SU-DHL-6 (cell line): ENCODE measurements at regions not wholly inside any gene's neighbourhood (a gene's known extent, or its start where the extent isn't known, plus 50 kb on each side); places are given as distances from the start of the nearest gene placed in this dataset.

Experiments used
- H2AFZ ChIP-seq: fragments of 200-600 bp; sonication (generic); 2 replicates; pipeline ENCODE4 v1.6.1; 2014; ENCODE audit warnings: low read depth, mild to moderate bottlenecking, moderate library complexity, mixed read lengths, antibody characterized with exemption, low read length; ENCODE audit not compliant: severe bottlenecking
- H3F3A ChIP-seq: fragments of 200-600 bp; shearing (Covaris generic); 2 replicates; pipeline ENCODE4 v1.6.0; 2016; ENCODE audit warnings: antibody characterized with exemption, mild to moderate bottlenecking; ENCODE audit not compliant: insufficient read depth
- H3K27ac ChIP-seq: fragments of 200-600 bp; sonication (generic); 2 replicates; pipeline ENCODE4 v1.5.1; 2016; ENCODE audit warnings: low read depth, mild to moderate bottlenecking, low read length, moderate library complexity, mixed read lengths
- H3K27me3 ChIP-seq: fragments of 200-600 bp; sonication (generic), shearing (Covaris generic); 2 replicates; pipeline ENCODE4 v1.6.0; 2014; ENCODE audit warnings: mild to moderate bottlenecking, low read length
- H3K36me3 ChIP-seq: fragments of 200-600 bp; sonication (generic); 2 replicates; pipeline ENCODE4 v1.6.1; 2014; ENCODE audit warnings: mild to moderate bottlenecking, low read length, mixed read lengths
- H3K4me2 ChIP-seq: fragments of 300-600, 200-600 bp; shearing (Covaris generic), sonication (generic); 2 replicates; pipeline ENCODE4 v1.6.0; 2014; ENCODE audit warnings: low read length, low read depth, mild to moderate bottlenecking; ENCODE audit not compliant: poor library complexity, severe bottlenecking
- H3K4me3 ChIP-seq: fragments of 200-600 bp; sonication (generic); 2 replicates; pipeline ENCODE4 v1.5.1; 2014; ENCODE audit warnings: antibody characterized with exemption, low read length, mild to moderate bottlenecking, mixed read lengths; ENCODE audit not compliant: insufficient read depth, poor library complexity, severe bottlenecking
- H3K79me2 ChIP-seq: fragments of 200-600 bp; sonication (generic); 2 replicates; pipeline ENCODE4 v1.6.1; 2014; ENCODE audit warnings: mild to moderate bottlenecking, low read length, moderate library complexity; ENCODE audit not compliant: insufficient read depth
- H3K9ac ChIP-seq: fragments of 200-600 bp; sonication (generic); 2 replicates; pipeline ENCODE4 v1.7.0; 2014; ENCODE audit warnings: mild to moderate bottlenecking, low read length
- H3K9me2 ChIP-seq: fragments of 200-600 bp; sonication (generic); replicated peaks from 2 replicates; pipeline ENCODE4 v1.6.1; 2014; ENCODE audit warnings: low read length; ENCODE audit not compliant: insufficient read depth
- H3K9me3 ChIP-seq: fragments of 200-600 bp; sonication (generic); 2 replicates; pipeline ENCODE4 v1.6.1; 2014; ENCODE audit warnings: low read length, mixed read lengths; ENCODE audit not compliant: insufficient read depth
- H4K20me1 ChIP-seq: fragments of 200-600 bp; sonication (generic); 2 replicates; pipeline ENCODE4 v1.6.1; 2014; ENCODE audit warnings: low read depth, mild to moderate bottlenecking, antibody characterized with exemption, low read length, moderate library complexity, mixed read lengths
- EZH2phosphoT487 ChIP-seq: fragments of 200-600 bp; sonication (generic), shearing (Covaris generic); conservative IDR thresholded peaks from 2 replicates; pipeline ENCODE4 v1.6.1; 2018; ENCODE audit warnings: mild to moderate bottlenecking, antibody characterized with exemption, low read length, moderate library complexity, mixed read lengths
- TF ChIP-seq, protein P1 (sequence below): fragments of 200-600 bp; sonication (generic); IDR thresholded peaks from one replicate; pipeline ENCODE4 v1.5.1; 2017; ENCODE audit warnings: antibody characterized with exemption, mild to moderate bottlenecking, low read length, moderate library complexity; ENCODE audit not compliant: insufficient read depth, poor library complexity, severe bottlenecking

DNA sequence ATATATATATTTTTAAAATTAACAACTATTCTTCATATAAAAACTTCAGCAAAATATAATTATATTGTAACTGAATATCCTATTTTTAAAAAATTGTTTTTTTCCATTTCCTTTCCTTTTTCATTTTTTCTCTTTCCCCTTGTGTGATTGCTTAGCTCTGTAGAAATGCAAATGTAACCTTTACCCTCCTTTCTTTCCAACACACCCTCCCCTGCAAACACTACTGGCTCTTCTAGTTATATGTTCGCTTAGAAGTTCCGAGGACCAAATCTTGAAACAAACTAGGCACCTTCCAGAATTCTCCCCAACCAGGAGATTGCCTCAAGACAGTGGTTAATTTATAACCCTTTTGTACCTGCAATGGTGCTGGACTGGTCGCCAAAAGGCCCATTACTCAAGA is 1980.0 kb upstream of the CDH6 start:
- Histone ChIP-seq H3K4me2 (no peak overlapping the region), H3K9me2 (no peaks in the 10 kb centered on the region), H3K4me3 (no peak overlapping the region), H3K9me3 (no peaks in the 10 kb centered on the region), H3K9ac (no peak overlapping the region), H3K36me3 (no peaks in the 10 kb centered on the region), H2AFZ (no peak overlapping the region), H3F3A (no peaks in the 10 kb centered on the region), H4K20me1 (no peaks in the 10 kb centered on the region), H3K79me2 (no peaks in the 10 kb centered on the region), H3K27ac (no peak overlapping the region), H3K27me3 (no peaks in the 10 kb centered on the region)
- TF ChIP-seq, protein P1, sequence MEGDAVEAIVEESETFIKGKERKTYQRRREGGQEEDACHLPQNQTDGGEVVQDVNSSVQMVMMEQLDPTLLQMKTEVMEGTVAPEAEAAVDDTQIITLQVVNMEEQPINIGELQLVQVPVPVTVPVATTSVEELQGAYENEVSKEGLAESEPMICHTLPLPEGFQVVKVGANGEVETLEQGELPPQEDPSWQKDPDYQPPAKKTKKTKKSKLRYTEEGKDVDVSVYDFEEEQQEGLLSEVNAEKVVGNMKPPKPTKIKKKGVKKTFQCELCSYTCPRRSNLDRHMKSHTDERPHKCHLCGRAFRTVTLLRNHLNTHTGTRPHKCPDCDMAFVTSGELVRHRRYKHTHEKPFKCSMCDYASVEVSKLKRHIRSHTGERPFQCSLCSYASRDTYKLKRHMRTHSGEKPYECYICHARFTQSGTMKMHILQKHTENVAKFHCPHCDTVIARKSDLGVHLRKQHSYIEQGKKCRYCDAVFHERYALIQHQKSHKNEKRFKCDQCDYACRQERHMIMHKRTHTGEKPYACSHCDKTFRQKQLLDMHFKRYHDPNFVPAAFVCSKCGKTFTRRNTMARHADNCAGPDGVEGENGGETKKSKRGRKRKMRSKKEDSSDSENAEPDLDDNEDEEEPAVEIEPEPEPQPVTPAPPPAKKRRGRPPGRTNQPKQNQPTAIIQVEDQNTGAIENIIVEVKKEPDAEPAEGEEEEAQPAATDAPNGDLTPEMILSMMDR, result no peak
- TF ChIP-seq EZH2phosphoT487, result no peak

DNA sequence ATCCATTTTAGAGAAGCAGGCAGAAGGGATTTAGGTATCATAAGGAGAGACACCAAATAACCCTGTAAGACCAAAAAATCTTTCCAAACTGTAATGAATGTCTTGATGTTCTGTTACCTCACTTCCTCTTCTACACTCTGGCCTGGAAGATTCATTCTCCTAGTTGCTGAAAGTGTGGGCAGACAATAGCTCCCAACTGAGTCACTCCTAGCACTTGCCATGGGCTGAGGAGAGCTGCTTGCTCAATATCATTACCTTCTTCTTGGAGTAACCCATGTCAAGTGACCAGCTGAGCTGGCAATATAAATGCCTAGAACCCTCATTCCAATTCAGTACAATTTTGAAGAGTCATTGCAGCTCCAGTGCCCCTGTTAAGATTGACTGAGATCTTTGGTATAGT is 1985.5 kb upstream of the CDH6 start:
- no peak overlapping the region for H3K4me3 ChIP-seq
- no peaks in the 10 kb centered on the region; the same call in 1 of the 2 replicates for H3K36me3 ChIP-seq
- no peak overlapping the region for H3K27ac ChIP-seq
- H4K20me1 ChIP-seq, result no peaks in the 10 kb centered on the region
- no peaks in the 10 kb centered on the region for H3K79me2 ChIP-seq
- H3K9me3 ChIP-seq, result no peaks in the 10 kb centered on the region
- no peak overlapping the region for H3K9ac ChIP-seq
- H2AFZ ChIP-seq, result no peak overlapping the region
- H3K4me2 ChIP-seq, result no peak overlapping the region
- H3F3A ChIP-seq, result no peaks in the 10 kb centered on the region
- no peaks in the 10 kb centered on the region for H3K27me3 ChIP-seq
- H3K9me2 ChIP-seq, result no peaks in the 10 kb centered on the region
- TF ChIP-seq, protein P1, result no peak
- TF ChIP-seq EZH2phosphoT487, result no peak

DNA sequence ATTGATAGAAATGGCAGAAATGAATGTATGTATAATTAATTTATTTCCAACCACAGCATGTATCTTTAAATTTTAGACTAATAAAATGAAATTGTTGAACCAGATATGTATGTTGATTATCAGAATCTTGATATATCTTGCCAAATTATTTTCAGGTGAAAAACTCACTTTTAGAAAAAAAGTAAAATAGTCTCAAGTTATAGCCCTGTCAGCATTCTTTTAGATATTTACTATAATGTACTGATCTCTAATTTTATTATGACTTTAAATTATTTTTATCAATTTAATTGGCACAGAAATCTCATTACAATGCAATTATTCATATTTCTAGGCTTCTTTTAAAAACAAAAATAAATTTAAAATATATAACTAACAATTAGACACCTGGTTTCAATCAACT is 1990.4 kb upstream of the CDH6 start:
- H3K4me3 ChIP-seq, result no peak overlapping the region
- TF ChIP-seq, protein P1, result no peak
- TF ChIP-seq EZH2phosphoT487, result no peak
- H4K20me1 ChIP-seq, result no peaks in the 10 kb centered on the region
- no peaks in the 10 kb centered on the region for H3F3A ChIP-seq
- no peaks in the 10 kb centered on the region for H3K27me3 ChIP-seq
- no peak overlapping the region for H3K27ac ChIP-seq
- H3K79me2 ChIP-seq, result no peaks in the 10 kb centered on the region
- no peaks in the 10 kb centered on the region for H3K9me2 ChIP-seq
- no peak overlapping the region for H3K4me2 ChIP-seq
- no peak overlapping the region for H2AFZ ChIP-seq
- no peaks in the 10 kb centered on the region; the same call in 1 of the 2 replicates for H3K36me3 ChIP-seq
- H3K9me3 ChIP-seq, result no peaks in the 10 kb centered on the region
- H3K9ac ChIP-seq, result no peak overlapping the region
